ENCODE measurements at regions not wholly inside any gene's neighbourhood (a gene's known extent, or its start where the extent isn't known, plus 50 kb on each side); places are given as distances from the start of the nearest gene placed in this dataset.
"Not testable (repeated sequence)": the region's sequence is repeated elsewhere in the genome, so short reads cannot be mapped to it uniquely, and the experiment has no call there.

DNA sequence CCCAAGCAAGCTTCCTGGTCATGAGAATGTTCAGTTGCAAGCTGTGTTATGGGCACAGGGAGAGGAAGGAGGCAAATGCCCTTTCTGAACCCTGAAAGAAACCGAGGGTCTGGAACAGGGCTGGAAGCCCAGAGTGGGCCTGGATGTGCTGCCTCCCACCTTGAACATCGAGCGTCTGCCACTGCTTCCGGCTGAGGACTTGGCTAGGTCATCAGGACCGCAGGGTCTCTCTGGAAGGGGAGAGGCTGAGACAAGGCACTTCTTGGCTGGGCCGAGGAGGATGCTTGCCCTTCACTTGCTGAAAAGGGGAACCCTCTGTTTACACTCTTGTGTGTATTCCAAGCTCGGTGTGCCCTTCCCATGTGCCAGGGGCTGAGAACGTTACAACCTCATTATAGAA lies 168.0 kb upstream of the C1orf174 start:
- no peak for DNase-seq

DNA sequence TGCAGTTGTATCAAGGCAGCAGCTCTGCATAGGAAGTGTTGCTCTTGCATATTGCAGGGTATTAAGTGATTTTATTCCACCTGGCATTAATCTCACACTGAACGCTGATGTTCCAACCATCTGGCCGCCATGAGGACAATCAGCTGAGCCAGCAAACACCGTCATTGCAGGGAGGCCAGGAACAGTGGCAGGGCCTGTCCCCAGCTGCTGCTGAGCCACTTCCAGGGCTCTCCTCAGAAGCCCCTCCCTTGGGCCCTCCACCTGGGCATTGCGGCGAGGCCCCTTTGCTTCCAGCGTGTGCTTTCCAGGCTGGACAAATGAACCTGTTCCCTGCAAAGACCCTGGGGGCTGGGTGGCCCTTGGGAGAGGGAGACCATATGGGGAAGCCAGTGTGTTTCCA lies 171.6 kb upstream of the C1orf174 start:
- DNase-seq = no peak

DNA sequence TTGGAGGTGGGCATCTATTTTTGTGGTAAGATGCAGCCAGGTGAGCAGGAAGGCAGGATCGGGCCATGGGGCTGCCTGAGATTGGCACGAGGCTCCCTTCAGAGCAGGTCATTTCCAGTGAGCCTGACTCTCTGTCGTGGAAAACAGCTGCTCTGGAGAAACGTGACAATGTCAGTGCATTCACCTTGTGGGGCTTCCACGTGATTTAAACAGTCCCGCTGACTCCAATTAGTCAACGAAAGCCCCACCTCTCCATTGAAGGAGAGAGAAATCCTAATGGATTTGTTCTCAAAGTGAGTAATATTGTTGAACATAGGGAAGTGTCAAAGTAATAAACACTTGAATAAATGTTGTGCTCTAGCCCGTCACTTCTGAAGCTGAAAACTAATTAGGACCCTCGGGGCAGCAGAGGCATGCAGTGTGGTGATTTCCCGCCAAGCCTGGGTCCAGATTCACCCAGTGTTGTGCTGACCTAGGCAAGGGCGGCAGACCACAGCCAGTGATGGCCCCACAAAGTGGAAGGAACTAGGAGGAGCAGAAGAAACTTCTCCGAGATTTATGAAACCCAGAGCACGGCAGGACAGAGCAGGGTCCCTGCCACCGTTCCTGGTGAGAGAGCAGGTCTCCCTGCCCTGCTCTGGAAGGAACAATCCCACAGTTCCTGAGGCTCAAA lies 172.5 kb upstream of the C1orf174 start:
- DNase-seq = no peak

DNA sequence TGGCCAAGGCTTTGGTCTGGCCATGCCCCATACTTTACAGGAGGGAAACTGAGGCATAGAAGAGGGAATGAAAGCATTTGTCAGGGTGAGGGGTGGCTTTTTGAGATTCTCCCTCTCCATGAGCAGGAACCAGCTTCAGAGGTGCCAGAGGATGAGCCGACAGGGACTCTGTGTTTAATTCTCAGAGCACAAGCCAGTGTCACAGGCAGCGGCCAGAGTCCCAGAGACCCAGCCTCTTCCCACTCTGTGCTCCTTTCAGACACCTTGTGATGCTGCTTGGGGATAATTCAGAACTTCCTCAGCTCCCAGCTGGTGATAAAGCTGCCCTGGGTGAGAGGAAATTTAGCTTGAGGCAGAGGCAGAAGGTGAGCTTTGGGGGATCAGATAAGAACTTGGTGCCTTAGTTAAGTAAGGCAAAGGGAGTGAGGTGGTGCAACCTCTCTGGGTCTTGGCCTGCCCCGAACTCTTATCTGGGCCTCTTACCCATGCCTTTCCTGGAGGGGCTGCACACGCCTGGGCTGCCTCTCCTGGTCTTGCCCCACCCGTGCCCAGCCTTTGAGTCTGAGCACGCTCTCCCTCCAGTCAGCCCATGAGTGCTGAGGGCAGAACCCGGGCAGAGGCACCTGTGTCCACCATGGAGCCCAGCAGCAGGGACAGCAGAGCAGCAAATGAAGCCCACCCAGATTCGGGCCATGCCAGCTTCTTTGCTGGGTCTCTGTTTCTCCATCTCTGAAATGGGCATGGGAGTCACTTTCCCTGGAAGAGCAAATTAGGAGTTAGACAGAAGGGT lies 175.6 kb upstream of the C1orf174 start:
- no peak for DNase-seq

DNA sequence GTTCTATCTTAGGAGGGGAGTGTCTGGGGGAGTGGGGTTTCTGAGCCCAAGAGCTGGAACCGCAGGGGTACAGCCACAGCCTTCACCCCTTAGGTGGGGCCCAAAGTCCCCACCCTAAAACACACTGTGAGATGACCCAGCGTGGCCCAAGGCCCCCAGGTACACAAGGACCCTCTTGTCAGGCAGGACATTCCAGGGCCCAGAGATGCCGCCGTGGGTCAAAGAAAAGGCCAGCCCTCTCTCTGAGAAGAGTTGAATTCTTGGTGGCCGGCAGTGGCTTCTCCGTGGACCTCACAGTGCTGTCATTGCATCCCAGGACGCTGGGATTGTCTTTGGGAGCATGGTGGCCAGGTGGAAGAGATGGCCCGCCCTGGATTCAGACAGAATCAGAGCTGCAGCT lies 176.3 kb upstream of the C1orf174 start:
- no peak for DNase-seq

DNA sequence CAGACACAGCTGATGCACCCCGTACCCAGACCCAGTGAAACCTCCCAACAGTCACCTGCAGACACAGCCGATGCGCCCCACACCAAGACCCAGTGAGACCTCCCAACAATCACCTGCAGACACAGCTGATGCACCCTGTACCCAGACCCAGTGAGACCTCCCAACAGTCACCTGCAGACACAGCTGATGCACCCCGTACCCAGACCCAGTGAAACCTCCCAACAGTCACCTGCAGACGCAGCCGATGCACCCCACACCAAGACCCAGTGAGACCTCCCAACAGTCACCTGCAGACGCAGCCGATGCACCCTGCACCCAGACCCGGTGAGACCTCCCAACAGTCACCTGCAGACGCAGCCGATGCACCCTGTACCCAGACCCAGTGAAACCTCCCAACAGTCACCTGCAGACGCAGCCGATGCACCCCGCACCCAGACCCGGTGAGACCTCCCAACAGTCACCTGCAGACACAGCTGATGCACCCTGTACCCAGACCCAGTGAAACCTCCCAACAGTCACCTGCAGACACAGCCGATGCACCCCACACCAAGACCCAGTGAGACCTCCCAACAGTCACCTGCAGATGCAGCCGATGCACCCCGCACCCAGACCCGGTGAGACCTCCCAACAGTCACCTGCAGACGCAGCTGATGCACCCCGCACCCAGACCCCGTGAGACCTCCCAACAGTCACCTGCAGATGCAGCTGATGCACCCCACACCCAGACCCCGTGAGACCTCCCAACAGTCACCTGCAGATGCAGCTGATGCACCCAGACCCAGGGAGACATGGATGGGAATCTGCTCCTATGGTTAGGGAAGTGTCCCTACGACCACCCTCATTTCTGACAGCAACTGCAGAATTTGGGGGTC lies 178.3 kb upstream of the C1orf174 start:
- not testable (repeated sequence) for DNase-seq

DNA sequence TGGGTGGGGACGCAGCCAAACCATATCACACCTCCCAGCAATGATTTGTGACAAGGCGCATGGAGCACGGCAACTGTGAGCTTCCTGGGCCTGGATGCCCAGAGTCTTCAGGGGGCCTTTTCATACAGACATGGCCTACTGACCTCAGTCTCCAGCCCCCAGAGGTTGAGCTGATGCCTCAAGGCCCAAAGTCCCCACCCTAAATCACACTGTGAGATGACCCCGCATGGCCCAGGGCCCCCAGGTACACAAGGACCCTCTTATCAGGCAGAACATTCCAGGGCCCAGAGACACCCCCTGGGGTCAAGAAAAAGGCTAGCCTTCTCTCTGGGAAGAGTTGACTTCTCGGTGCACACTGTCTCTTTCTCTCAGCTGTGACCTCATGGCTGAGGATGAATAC lies 179.7 kb upstream of the C1orf174 start:
- DNase-seq = no peak

DNA sequence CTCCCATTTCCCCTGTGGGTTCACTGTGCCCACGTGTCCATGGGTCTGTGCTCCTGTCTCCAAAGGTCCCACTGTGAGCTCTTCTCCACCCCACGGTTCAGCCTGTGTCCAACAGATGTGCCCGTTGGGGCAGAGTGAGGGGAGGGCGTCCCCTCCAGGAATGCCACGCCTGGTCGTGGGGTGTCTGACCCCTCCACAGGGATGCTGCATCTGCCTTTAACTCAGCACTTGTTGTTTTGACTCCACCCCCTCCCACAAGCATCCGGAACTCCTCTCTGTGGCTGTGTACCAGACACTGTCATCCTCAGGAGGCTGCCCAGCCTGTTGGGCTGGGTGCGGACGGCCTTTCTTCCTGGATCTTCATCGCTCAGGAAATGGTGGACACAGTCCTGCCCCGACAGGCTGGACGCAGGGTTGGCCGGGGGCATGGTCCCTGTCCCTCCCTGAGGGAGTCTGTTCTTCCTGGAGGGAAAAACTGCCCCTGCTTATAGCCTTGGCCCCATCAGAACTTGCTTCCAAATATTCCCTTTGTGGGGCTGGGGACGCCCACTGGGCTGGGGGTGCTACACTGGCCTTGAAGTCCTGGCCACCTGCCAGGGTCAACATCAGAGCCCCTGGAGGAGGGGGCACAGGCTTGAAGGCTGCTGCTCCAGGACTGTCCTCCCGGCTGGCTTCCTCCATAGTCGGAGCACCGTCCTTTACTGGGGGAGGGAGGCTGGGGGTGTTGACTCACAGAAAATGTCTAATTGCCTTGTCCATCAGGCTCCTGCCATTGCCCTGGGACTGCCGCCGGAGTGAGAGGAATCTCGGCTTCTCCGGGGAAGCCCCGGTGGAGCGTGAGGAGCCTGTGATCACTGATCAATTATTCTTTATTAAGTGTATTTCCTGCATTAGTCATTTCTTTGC lies 182.0 kb upstream of the C1orf174 start:
- no peak for DNase-seq

DNA sequence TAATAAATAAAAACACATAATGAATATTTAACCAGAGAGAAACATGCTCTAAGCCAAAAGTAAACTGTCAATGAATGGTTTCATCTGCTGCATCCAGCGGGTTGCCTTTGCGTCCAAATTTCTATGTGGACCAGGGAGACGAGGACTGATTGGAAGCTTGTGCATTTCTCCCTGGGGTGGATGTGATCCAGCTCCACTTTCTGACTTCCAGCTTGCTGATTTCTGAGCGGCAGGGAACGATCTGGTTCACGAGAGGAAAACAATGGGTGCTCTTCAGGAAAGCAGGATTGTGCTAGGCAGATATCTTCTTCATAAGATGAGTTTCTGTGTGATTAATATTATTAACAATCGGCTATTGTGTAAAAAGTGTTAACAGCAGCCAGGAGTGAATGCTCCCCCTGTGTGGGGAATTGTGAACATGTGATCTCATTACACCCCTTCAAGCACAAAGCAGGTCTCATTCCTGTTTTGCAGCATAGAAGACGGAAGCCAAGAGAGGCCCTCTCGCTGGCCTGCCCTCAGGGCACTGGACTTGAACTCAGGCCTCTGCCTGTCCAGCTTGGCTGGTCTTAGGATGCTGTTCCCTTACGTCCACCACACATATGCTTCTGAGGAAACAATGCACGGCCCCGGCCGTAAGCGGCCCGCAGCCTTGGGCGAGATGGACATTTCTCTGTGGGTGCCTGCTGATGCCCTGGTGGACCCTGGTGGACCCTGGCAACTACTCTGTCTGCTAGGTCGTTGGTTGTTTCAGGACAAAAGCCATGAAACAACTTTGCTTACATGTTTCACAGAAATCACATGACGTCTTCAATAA lies 183.4 kb upstream of the C1orf174 start:
- DNase-seq = no peak

DNA sequence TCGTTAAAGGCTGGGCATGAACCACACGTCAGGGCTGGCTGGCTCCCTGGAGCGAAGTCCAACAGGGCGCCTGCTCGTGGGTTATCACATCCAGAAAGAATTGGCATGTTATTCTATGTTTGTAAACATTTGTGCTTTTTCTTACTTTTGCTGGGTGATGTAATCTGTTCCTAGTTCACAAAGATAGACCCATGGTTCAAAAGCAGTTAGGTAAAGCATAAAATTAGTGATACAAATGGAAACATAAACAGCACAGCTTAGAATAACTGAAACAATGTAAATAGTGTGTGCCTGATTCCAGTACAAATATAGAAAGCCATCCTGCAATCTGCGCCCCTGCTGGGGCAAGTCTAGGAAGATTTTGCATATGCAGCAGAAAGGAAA lies 184.0 kb upstream of the C1orf174 start:
- DNase-seq = no peak

DNA sequence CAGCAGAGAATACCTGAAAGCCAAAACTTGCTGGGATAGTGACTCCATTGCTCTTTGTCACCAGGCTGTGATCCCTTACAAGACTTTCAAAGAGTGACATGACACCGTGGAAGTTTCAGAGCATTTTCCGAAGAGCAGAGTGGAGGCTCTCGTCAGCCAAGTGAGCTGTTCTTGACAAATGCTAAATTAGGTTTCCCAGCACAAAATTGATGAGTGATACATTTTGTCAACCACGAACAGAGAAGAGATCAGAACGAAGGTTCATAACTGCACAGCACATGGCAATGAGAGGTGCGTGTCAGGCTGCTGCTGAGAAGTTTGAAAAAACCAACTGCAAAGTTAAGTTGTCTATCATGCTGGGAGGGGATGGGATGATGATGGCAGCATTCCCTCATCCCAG lies 184.4 kb upstream of the C1orf174 start:
- no peak for DNase-seq

DNA sequence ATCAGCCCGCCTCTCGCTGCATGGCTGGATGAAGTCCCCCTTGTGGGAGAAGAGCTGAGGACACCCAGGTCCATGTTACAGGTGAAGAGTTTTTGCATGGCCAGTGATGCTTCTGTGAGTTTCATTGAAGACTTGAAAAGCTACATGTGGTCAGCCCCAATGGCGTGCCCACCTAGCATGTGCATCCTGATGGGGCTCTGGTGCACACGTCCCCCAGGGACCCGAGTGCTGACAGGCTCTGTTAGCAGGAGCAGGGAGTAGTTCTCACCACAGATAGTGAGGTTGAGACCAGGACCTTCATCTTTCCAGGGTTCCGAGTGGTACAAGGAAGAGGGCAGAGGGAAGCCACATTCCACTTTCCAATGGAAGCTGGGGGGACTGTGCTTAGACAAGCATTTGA lies 184.8 kb upstream of the C1orf174 start:
- no peak for DNase-seq

DNA sequence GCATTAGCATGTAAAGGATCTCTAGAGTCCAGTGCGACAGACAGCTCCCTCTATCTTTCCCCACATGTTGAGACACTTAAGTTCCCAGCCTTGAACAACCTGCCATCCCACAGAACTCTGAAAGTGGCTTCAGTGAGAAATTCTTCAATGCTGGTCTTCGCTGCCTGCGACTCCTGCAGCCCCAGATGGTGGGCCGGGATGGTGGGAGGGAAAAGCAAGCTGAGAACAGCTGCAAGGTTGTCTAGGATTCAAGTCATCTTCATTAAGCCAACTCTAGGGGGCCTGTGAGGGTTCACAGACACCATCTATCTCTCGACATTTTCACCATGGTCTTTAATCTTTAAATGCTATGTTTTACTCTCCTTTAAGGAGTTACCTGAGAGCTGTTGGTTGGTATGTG lies 185.5 kb upstream of the C1orf174 start:
- DNase-seq = no peak

DNA sequence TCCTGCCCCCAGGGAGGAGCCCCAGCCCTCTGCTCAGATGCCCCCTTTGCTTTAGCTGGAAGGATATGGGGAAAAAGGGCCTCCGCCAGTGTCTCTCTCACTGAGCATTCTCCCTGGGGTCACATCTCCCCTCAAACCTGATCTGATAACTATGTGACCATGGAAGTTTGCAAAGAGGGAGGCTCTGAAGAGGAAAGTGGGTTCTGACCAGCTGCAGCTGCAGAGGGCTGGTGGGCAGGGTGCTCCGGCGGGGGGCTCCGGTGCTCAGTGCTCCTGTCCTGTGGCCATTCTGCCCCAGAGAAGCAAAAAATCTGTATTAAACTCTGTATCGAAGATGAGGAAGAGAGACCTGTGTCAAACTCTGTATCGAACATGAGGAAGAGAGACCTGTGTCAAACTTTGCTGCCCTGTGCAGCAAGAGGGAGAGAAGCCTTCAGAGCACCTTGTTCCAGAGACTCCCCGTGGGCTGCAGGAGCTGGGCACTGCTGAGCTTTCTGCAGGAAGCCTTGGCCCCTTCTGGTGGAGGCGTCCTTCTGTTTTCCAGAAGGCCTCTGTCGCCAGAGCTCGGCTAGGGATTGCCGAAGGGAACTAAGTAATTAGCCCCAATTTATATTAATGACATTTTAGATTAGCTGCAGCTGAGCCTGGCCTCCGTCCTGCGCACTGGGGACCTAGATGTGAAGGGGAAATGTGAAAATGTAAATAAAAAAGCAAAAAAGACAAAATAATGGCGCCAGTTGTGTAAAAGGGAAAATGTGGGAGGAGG lies 186.2 kb upstream of the C1orf174 start:
- no peak for DNase-seq

DNA sequence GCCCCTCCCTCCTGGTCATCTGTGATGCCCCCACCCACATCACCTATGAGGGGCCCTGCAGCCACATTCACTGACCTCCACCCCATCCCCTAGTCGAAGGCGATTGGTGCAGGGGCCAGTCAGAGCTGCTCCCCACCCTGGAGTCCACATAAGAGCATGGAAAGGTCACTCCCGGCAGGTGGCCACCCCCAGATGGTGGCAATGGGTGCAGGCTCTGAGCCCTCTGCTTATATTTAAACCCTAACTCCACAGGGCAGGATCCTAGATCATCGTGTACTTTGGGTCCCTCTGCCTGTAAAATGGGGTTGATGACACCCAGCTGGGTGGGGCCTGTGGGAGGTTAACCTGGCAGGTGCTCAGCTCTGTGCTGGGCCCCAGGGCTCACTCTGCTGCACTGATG lies 186.8 kb upstream of the C1orf174 start:
- DNase-seq = no peak

DNA sequence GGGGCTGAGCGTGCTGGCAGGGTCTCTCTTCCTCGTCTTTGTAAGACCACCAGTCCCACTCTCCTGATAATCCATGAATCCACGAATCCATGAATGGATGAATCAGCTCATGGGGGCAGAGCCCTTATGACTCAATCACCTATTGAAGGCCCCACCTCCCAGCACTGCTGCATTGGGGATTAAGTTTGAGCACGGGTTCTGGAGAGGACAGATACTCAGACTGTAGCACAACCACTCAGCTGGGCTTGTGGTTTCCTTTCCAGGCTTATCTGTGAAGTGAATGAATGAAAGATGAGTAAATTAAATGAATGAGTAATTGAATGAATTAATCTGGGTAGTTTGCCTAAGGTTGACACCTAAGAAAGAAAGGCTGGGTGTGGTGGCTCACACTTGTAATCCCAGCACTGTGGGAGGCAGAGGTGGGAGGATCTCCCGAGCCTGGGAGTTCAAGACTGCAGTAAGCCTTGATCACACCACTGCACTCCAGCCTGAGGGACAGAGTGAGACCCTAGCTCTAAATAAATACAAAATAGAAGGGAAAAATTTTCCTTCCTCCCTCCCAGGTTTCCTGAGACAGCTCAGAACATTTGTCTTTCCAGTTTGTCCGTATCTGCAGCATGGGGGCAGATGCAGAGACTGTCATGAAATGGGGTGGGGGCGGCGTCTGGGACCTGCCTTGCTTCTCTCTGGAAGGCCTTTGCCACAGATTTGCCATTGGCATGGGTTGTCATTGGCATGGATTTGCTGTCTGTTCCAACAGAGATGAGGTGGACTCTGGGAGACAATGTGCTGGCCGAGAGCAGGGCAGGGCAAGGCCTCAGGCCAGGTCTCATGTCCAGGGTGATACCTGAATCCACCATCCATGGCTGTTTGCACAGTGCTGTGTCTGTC lies 187.7 kb upstream of the C1orf174 start:
- DNase-seq = no peak

DNA sequence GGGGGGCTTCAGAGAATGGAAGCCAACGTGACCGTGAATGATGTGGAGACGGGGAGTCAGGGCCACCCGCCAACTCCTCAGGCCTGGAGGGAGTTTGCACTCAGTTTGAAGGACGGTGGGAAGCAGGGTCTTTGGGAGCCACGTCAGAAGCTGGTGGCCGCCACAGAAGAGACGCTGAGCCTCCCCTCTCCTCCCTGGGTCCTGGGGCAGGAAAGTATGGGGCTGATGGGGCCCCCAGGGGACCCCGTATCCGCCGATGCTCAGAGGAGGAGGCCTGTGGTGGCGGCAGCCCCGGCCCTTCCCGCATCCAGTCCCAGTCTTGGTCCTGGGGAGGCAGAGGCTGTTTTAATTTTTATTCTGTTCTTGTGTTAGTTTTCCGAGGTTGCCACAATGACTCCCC lies 188.6 kb upstream of the C1orf174 start:
- DNase-seq = no peak

DNA sequence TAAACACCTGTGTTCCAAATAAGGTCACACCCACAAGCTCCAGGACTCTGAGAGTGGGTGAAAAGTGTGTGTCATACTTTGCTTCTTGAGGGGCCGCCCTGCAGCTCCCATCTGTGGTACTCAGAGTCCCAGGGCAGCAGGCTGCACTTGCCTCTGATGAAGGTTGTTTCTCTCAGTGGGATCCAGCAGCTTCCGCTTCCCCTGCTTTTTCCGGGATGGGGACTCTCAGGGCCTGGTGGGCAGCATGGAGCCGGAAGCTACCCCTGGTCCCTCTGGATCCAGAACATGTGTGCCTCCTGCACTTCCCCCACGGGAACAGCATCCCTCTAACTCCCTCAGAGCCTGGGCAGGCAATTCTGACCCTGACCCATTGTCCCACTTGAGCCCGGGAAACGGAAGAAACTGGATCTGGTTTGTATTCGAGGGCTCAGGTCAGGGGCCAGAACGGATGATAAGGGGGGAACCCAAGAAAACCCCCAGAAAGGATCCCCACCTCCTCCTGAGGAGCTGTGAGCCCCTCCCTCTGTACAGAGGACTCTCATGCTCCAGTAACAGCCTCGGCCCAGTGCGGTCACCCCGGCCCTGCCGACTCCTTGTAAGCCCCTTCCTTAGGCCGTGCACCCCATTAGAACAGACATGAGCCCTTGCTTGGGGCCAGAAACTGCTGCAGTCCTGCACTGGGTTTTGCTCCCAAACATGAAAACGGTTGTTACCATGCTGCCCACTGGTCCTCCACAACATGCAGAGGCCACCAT lies 189.5 kb upstream of the C1orf174 start:
- DNase-seq = no peak

DNA sequence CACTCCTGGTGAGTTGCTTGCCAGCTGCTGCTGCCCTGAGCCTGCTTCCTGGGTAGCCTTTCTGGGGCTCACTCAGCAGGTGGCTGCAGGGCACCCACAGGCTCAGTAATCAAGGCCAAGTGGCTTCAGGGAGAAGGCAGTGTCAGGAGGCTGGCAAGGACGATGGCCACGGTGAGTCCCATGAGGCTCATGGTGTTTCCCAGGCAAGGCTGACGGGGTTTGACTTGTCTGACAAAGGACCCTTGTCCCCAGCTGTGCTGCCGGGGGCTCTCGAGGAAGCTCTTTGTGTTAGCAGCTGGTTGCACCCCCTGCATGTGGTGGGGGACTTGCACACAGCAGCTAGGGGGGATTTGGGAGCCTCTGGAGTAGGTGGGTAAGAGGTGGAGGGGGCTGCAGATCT lies 190.5 kb upstream of the C1orf174 start:
- DNase-seq = no peak
